ENCODE measurements at regions not wholly inside any gene's neighbourhood (a gene's known extent, or its start where the extent isn't known, plus 50 kb on each side); places are given as distances from the start of the nearest gene placed in this dataset.

DNA sequence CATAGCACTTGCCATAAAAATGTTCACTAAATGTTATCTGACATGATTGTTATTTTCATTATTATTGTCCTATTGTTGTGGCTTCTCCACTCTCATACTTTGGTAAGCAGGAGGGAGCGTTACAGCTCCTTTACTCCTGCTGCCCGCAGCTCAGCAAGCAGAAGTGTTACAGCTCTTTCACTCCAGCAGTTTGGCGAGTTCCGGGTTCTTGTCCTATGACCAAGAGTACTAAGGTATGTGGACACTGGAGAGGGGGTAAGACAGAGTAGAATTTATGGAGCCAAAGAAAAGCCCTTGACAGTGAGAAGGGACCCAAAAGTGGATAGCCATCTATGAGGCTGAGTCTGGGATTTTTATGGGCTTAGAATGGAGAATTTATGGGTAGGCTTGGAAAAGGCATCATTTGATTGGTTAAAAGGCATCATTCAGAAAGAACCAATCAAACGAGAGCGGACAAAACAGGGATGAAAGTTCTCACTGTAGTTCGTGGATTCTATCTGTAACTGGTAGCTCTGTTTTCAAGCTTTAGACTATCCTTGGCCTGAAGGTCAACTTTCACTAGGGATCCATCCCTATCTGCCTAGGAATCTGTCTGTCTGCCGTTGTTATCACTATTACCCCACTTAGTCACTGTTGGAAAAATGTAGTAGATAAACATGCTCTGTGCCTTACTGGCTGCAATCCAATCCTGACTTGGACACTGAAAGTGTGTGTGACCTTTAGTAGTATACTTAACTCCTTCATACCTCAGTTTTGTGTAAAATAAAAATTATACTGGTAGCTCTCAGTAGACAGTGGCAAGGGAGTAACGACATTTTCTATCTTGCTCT lies 545.6 kb upstream of the LCORL start (continued):
- no peak for TF ChIP-seq KIAA2018 (CRISPR knock-in tag; IDR thresholded peaks at IDR 0.05; ENCODE audit: borderline replicate concordance)
- TF ChIP-seq ZNF746 (CRISPR knock-in tag; IDR thresholded peaks at IDR 0.05) = no peak
- no peak for TF ChIP-seq CENPX (CRISPR knock-in tag; IDR thresholded peaks at IDR 0.05)
- TF ChIP-seq AHDC1 (CRISPR knock-in tag; IDR thresholded peaks at IDR 0.05; ENCODE audit: borderline replicate concordance) = peak; percentile 89; the same call in 1 of the 2 replicates
- TF ChIP-seq MTF1 (CRISPR knock-in tag; IDR thresholded peaks at IDR 0.05) = no peak
- TF ChIP-seq ZNF841 (CRISPR knock-in tag; IDR thresholded peaks at IDR 0.05; ENCODE audit: borderline replicate concordance) = no peak
- no peak for TF ChIP-seq NFIB (CRISPR knock-in tag; IDR thresholded peaks at IDR 0.05; ENCODE audit: borderline replicate concordance)
- no peak for TF ChIP-seq ZNF850 (CRISPR knock-in tag; conservative IDR thresholded peaks at IDR 0.05)
- TF ChIP-seq NFYB (CRISPR knock-in tag; IDR thresholded peaks at IDR 0.05) = peak; percentile 76
- no peak for TF ChIP-seq ZNF441 (CRISPR knock-in tag; IDR thresholded peaks at IDR 0.05; ENCODE audit: borderline replicate concordance)
- TF ChIP-seq, protein P1, sequence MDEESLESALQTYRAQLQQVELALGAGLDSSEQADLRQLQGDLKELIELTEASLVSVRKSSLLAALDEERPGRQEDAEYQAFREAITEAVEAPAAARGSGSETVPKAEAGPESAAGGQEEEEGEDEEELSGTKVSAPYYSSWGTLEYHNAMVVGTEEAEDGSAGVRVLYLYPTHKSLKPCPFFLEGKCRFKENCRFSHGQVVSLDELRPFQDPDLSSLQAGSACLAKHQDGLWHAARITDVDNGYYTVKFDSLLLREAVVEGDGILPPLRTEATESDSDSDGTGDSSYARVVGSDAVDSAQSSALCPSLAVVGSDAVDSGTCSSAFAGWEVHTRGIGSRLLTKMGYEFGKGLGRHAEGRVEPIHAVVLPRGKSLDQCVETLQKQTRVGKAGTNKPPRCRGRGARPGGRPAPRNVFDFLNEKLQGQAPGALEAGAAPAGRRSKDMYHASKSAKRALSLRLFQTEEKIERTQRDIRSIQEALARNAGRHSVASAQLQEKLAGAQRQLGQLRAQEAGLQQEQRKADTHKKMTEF (CRISPR knock-in tag; IDR thresholded peaks at IDR 0.05) = peak; percentile 91

Data from HepG2 (cell line).